ENCODE measurements at regions not wholly inside any gene's neighbourhood (a gene's known extent, or its start where the extent isn't known, plus 50 kb on each side); places are given as distances from the start of the nearest gene placed in this dataset.

DNA sequence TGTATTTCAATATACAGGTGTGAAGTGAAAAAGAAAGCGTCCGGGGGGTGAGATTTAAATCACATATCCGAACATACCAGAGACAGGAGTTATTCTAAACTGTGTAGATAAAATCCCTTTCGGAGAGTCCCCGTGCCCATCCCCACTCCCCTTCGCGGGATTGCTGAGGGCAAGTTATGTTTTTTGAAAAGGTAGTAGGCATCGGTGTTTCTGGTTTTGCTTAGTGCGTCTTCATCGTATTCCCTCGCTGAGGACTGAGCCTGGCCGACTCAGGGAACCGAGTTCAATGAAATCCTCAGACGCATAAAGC is 583.4 kb downstream of the ZEB2 start:
- ChIA-PET CTCF (no interaction called here), POLR2A (no interaction called here)
- H3K36me3 ChIP-seq (ENCODE audit: control insufficient read depth in 2 of 2, insufficient read depth in 1 of 2, low read length in 2 of 2) = no peaks in the 10 kb centered on the region
- H3K27ac ChIP-seq (ENCODE audit: extremely low read depth, low read depth, low read length) = peak overlapping the region; percentile 63; the same call in 1 of the 2 replicates
- TF ChIP-seq, protein P1, sequence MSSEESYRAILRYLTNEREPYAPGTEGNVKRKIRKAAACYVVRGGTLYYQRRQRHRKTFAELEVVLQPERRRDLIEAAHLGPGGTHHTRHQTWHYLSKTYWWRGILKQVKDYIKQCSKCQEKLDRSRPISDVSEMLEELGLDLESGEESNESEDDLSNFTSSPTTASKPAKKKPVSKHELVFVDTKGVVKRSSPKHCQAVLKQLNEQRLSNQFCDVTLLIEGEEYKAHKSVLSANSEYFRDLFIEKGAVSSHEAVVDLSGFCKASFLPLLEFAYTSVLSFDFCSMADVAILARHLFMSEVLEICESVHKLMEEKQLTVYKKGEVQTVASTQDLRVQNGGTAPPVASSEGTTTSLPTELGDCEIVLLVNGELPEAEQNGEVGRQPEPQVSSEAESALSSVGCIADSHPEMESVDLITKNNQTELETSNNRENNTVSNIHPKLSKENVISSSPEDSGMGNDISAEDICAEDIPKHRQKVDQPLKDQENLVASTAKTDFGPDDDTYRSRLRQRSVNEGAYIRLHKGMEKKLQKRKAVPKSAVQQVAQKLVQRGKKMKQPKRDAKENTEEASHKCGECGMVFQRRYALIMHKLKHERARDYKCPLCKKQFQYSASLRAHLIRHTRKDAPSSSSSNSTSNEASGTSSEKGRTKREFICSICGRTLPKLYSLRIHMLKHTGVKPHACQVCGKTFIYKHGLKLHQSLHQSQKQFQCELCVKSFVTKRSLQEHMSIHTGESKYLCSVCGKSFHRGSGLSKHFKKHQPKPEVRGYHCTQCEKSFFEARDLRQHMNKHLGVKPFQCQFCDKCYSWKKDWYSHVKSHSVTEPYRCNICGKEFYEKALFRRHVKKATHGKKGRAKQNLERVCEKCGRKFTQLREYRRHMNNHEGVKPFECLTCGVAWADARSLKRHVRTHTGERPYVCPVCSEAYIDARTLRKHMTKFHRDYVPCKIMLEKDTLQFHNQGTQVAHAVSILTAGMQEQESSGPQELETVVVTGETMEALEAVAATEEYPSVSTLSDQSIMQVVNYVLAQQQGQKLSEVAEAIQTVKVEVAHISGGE (tag by site-specific recombination; conservative IDR thresholded peaks at IDR 0.05; ENCODE audit: low read depth) = no peak
- TF ChIP-seq ZNF354C (tag by site-specific recombination; IDR thresholded peaks at IDR 0.05; ENCODE audit: borderline replicate concordance, low read depth) (no peak), ZNF157 (tag by site-specific recombination; IDR thresholded peaks at IDR 0.05) (no peak), ZNF548 (tag by site-specific recombination; IDR thresholded peaks at IDR 0.05) (no peak), ZNF629 (tag by site-specific recombination; IDR thresholded peaks at IDR 0.05) (no peak), ZNF658 (tag by site-specific recombination; IDR thresholded peaks at IDR 0.05) (no peak), ZNF140 (tag by site-specific recombination; IDR thresholded peaks at IDR 0.05) (no peak), ZNF514 (tag by site-specific recombination; IDR thresholded peaks at IDR 0.05) (no peak), ZNF132 (tag by site-specific recombination; IDR thresholded peaks at IDR 0.05; ENCODE audit: borderline replicate concordance) (no peak), ZNF114 (tag by site-specific recombination; IDR thresholded peaks at IDR 0.05) (no peak)
- TF ChIP-seq, protein P2, sequence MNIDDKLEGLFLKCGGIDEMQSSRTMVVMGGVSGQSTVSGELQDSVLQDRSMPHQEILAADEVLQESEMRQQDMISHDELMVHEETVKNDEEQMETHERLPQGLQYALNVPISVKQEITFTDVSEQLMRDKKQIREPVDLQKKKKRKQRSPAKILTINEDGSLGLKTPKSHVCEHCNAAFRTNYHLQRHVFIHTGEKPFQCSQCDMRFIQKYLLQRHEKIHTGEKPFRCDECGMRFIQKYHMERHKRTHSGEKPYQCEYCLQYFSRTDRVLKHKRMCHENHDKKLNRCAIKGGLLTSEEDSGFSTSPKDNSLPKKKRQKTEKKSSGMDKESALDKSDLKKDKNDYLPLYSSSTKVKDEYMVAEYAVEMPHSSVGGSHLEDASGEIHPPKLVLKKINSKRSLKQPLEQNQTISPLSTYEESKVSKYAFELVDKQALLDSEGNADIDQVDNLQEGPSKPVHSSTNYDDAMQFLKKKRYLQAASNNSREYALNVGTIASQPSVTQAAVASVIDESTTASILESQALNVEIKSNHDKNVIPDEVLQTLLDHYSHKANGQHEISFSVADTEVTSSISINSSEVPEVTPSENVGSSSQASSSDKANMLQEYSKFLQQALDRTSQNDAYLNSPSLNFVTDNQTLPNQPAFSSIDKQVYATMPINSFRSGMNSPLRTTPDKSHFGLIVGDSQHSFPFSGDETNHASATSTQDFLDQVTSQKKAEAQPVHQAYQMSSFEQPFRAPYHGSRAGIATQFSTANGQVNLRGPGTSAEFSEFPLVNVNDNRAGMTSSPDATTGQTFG (tag by site-specific recombination; IDR thresholded peaks at IDR 0.05; ENCODE audit: borderline replicate concordance) = no peak
- TF ChIP-seq, protein P3, sequence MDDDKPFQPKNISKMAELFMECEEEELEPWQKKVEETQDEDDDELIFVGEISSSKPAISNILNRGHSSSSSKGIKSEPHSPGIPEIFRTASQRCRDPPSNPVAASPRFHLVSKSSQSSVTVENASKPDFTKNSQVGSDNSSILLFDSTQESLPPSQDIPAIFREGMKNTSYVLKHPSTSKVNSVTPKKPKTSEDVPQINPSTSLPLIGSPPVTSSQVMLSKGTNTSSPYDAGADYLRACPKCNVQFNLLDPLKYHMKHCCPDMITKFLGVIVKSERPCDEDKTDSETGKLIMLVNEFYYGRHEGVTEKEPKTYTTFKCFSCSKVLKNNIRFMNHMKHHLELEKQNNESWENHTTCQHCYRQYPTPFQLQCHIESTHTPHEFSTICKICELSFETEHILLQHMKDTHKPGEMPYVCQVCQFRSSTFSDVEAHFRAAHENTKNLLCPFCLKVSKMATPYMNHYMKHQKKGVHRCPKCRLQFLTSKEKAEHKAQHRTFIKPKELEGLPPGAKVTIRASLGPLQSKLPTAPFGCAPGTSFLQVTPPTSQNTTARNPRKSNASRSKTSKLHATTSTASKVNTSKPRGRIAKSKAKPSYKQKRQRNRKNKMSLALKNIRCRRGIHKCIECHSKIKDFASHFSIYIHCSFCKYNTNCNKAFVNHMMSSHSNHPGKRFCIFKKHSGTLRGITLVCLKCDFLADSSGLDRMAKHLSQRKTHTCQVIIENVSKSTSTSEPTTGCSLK (tag by site-specific recombination; IDR thresholded peaks at IDR 0.05) = no peak
- TF ChIP-seq, protein P4, sequence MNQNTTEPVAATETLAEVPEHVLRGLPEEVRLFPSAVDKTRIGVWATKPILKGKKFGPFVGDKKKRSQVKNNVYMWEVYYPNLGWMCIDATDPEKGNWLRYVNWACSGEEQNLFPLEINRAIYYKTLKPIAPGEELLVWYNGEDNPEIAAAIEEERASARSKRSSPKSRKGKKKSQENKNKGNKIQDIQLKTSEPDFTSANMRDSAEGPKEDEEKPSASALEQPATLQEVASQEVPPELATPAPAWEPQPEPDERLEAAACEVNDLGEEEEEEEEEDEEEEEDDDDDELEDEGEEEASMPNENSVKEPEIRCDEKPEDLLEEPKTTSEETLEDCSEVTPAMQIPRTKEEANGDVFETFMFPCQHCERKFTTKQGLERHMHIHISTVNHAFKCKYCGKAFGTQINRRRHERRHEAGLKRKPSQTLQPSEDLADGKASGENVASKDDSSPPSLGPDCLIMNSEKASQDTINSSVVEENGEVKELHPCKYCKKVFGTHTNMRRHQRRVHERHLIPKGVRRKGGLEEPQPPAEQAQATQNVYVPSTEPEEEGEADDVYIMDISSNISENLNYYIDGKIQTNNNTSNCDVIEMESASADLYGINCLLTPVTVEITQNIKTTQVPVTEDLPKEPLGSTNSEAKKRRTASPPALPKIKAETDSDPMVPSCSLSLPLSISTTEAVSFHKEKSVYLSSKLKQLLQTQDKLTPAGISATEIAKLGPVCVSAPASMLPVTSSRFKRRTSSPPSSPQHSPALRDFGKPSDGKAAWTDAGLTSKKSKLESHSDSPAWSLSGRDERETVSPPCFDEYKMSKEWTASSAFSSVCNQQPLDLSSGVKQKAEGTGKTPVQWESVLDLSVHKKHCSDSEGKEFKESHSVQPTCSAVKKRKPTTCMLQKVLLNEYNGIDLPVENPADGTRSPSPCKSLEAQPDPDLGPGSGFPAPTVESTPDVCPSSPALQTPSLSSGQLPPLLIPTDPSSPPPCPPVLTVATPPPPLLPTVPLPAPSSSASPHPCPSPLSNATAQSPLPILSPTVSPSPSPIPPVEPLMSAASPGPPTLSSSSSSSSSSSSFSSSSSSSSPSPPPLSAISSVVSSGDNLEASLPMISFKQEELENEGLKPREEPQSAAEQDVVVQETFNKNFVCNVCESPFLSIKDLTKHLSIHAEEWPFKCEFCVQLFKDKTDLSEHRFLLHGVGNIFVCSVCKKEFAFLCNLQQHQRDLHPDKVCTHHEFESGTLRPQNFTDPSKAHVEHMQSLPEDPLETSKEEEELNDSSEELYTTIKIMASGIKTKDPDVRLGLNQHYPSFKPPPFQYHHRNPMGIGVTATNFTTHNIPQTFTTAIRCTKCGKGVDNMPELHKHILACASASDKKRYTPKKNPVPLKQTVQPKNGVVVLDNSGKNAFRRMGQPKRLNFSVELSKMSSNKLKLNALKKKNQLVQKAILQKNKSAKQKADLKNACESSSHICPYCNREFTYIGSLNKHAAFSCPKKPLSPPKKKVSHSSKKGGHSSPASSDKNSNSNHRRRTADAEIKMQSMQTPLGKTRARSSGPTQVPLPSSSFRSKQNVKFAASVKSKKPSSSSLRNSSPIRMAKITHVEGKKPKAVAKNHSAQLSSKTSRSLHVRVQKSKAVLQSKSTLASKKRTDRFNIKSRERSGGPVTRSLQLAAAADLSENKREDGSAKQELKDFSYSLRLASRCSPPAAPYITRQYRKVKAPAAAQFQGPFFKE (tag by site-specific recombination; IDR thresholded peaks at IDR 0.05; ENCODE audit: borderline replicate concordance) = no peak
- TF ChIP-seq, protein P5, sequence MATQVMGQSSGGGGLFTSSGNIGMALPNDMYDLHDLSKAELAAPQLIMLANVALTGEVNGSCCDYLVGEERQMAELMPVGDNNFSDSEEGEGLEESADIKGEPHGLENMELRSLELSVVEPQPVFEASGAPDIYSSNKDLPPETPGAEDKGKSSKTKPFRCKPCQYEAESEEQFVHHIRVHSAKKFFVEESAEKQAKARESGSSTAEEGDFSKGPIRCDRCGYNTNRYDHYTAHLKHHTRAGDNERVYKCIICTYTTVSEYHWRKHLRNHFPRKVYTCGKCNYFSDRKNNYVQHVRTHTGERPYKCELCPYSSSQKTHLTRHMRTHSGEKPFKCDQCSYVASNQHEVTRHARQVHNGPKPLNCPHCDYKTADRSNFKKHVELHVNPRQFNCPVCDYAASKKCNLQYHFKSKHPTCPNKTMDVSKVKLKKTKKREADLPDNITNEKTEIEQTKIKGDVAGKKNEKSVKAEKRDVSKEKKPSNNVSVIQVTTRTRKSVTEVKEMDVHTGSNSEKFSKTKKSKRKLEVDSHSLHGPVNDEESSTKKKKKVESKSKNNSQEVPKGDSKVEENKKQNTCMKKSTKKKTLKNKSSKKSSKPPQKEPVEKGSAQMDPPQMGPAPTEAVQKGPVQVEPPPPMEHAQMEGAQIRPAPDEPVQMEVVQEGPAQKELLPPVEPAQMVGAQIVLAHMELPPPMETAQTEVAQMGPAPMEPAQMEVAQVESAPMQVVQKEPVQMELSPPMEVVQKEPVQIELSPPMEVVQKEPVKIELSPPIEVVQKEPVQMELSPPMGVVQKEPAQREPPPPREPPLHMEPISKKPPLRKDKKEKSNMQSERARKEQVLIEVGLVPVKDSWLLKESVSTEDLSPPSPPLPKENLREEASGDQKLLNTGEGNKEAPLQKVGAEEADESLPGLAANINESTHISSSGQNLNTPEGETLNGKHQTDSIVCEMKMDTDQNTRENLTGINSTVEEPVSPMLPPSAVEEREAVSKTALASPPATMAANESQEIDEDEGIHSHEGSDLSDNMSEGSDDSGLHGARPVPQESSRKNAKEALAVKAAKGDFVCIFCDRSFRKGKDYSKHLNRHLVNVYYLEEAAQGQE (tag by site-specific recombination; IDR thresholded peaks at IDR 0.05) = no peak
- H3K9me3 ChIP-seq (ENCODE audit: control insufficient read depth, insufficient read depth, low read depth, low read length) = no peaks in the 10 kb centered on the region
- H3K4me1 ChIP-seq (ENCODE audit: control insufficient read depth, insufficient read depth, low read length) = no peaks in the 10 kb centered on the region
- peak overlapping the region; percentile 47 for H3K4me3 ChIP-seq (ENCODE audit: low read depth, low read length)
